GM12875 (cell line): ENCODE measurements at regions not wholly inside any gene's neighbourhood (a gene's known extent, or its start where the extent isn't known, plus 50 kb on each side); places are given as distances from the start of the nearest gene placed in this dataset.

ENCODE experiments used
- H3K4me3 ChIP-seq: one replicate; pipeline ENCODE4 v1.5.1; 2011; ENCODE audit warnings: low read depth, low read length, control low read depth
- TF ChIP-seq, protein P1 (sequence below): IDR thresholded peaks from 2 replicates; pipeline ENCODE4 v1.5.1; 2011; ENCODE audit warnings: low read depth, mild to moderate bottlenecking, control low read depth, inconsistent platforms, low read length, moderate library complexity, borderline replicate concordance; ENCODE audit not compliant: insufficient read depth

DNA sequence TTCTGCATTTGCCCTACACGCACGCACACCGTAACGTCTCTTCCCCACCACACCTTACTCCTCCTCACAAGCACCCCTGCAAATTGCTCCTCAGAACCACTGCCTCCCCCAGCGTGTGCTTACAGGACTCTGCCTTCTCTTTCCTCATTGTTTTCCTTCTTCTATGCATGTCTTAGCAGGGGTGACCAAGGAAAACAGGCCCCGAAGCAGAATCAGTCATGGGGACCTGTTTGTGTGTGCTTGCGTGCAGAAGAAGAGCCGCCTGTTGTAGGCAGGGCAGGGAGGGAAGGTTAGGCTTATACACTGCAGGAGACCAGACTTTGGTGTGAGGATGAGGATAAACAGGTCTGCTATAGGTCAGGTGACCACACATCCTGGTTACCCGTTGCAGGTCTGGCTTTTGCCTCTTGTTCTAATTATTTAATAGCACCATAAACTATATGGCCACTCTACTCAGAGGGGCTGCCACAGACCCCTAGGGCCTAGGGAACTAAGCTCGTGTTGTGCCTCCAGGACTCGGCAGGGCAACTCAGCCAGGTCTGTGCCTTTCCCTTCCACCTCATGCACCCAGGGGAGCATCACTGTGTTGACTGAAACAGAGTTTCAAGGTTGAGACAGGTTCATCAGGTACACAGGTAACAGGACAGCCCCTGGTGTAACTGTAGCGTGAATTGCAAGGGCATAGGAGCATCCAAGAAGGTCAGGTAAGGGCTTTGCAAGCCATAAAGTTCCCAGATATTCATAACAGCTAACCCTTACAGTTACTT is 60.8 kb upstream of the EPS8L3 start:
- no peak overlapping the region for H3K4me3 ChIP-seq
- TF ChIP-seq, protein P1, sequence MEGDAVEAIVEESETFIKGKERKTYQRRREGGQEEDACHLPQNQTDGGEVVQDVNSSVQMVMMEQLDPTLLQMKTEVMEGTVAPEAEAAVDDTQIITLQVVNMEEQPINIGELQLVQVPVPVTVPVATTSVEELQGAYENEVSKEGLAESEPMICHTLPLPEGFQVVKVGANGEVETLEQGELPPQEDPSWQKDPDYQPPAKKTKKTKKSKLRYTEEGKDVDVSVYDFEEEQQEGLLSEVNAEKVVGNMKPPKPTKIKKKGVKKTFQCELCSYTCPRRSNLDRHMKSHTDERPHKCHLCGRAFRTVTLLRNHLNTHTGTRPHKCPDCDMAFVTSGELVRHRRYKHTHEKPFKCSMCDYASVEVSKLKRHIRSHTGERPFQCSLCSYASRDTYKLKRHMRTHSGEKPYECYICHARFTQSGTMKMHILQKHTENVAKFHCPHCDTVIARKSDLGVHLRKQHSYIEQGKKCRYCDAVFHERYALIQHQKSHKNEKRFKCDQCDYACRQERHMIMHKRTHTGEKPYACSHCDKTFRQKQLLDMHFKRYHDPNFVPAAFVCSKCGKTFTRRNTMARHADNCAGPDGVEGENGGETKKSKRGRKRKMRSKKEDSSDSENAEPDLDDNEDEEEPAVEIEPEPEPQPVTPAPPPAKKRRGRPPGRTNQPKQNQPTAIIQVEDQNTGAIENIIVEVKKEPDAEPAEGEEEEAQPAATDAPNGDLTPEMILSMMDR: no peak

DNA sequence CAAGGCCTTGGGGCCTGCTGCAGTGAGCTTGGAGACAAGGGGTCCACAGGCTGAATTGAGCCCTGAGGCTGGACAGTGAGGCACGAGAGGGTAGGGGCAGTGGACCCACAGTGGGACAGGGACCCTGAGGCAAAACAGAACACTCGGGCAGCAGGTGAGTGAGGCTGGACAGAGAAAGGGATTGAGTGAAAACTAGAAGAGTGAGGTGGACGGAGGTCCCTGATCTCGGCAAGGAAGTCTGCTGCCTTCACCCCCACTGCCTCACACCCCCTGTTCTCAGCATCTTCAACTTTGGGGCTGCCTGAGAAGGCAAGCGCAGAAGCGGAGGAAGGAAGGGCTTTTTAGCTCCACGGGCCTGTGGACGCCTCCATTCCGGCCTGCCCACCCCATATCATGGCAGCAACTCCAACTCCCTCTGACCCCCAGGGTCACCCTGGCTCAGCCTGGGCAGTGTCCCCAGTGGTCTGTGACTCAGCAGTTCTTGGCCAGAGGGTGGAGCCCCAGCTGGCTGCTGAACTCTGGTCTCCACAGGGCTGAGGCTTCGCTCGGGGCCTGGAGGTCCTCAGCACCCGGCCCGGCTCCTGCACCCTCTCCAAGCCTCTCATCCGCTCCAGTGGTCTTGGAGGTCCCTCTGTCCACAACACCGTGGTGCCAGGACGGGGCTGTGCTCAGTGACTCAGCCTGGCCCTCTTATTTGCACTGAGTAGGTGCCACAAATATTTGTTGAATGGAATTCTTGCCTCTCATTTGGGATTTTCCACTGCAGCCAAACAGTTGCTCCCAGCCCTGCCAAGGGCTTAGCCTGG is 60.0 kb upstream of the EPS8L3 start:
- TF ChIP-seq, protein P1: no peak
- no peak overlapping the region for H3K4me3 ChIP-seq

DNA sequence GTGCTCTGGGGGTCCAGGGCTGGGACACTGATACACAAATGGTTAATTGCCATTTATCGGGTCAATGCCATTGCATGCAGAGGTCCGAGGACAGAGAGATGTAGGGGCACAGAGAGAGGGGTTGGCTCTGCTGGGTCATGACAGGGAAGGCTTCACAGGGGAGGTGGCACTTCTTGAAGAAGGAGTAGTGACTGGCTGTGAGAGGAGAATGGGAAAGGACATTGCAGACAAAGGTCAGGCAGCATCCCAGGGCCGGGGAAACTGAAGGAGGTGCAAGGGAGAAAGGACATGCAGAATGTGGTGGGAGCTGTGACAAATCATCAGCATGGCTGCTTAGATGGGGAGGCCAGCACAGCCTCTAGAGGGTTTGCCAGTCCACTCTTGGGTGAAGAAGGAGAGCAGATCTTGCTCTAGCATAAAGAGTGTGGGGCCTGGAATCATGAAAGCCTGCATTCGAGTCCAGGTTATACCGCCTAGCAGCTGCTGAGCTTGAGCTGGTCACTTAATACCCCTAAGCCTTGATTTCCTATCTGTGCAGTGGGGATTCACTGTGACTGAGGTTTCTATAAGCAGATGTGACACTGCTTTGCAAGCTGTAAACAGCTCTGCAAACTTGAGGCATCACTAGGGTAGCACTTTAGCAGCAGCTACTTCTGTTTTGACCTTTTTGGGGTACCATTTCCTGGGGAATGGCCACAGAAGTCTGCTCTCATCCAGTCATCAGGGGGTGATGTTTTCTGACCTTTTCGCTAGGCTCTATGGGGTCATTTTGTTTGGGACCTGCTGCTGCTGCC is 59.2 kb upstream of the EPS8L3 start:
- no peak overlapping the region for H3K4me3 ChIP-seq
- TF ChIP-seq, protein P1: no peak

DNA sequence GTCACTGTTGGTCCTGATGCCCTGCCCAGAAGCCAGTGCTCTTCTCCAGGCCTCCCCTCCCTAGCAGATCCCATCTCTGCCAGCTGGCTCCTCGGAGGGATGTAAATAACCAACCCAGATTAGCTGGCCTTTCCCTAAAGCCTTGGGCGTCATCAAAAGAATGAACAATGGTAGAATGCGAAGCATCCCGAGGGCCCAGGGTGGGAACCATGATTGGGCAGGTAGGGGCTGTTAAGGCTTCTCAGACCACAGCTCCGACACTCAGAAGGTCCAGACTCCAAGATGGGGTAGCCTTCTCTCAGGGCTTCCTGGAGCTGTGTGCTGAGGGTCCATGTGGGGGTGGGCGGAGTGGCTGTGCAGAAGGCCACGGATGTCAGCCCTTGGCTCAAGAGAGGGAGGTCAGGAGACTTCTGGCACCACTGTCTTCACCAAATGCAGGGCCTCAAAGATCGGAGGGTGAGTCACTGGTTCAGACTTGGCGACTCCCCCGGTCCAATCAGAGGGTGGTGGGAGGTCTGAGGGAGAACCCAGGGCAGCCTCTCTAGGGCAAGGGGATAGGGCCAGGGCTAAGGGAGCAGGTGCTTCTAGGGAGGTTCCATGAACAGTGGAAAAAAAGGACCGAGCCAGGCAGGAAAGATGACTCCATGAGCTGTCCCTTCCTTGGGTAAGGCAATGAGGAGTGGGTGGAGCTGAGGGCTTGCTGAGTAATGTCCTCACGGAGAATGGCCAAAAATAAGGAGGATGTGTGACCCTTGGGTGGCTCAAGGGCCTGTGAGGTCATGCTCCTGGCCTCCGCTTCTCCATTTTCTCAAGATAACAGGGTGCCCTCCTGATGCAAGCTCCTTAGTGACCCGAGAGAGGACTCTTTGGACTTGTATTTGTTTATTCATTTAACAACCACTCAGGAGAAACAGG is 58.4 kb upstream of the EPS8L3 start:
- H3K4me3 ChIP-seq: no peak overlapping the region
- TF ChIP-seq, protein P1: no peak

DNA sequence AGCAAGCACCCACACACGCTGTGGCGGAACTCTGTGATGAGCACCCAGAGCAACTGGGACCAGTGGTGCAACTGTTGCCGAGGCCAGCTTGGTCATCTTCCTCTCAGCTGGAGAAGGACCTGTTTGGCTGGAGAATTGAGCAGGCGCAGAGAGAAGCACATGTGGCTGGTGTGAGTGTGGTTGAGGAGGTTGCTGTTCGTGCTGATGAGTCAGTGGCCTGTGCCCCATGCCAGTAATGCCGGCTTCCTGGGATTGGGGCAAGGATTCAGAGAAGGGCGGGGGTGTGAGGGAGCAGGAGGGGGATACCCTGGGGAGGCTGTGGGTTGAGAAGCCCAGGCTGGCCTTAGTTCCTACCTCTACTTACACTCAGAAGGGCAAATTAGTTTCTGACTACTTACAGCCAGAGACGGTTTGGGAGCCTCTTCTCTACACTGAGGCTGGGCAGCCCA is 57.5 kb upstream of the EPS8L3 start:
- TF ChIP-seq, protein P1: no peak
- H3K4me3 ChIP-seq: no peak overlapping the region

DNA sequence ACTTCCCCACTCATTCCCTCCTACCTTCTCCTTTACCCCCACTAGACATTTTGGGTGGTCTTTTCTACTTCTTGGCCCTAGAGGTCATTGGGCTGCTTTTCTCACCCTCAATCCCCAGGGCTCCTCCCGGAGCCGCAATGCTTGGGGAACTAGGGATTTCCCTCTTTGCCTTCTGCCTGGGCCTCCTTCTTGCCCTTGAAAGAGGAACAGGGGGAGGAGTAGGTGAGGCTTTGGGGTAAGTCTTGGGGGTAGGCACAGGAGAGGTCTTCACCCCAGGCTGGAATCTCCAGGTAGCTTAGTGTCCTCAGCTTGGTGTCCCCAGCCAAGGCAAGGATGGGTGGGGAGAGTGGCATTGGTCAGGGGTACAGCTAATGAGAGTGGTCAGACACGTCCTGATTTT is 56.2 kb upstream of the EPS8L3 start:
- TF ChIP-seq, protein P1: no peak
- H3K4me3 ChIP-seq: no peak overlapping the region
